Heart right ventricle (tissue), 16 donors: ENCODE measurements at regions not wholly inside any gene's neighbourhood (a gene's known extent, or its start where the extent isn't known, plus 50 kb on each side); places are given as distances from the start of the nearest gene placed in this dataset.

Experiments used
- ATAC-seq, 8 donors: fragments of 200-7000 bp; cut with Tn5 transposase; one replicate each; pipeline ENCODE4 v1.9.1; 2020; ENCODE audit warnings: mild to moderate bottlenecking in 8 of 8, moderate library complexity in 8 of 8, moderate number of reproducible peaks in 1 of 8
- DNase-seq, 2 donors: peaks; one replicate each; pipeline ENCODE4 v3.0.0-alpha.2; 2020
- H3K27ac ChIP-seq, 10 donors: fragments of 200-600 bp; sonication (generic) in 2 of 10; one replicate each; pipeline versions ENCODE4 v1.5.0 to v1.8.0; 2020 to 2022; ENCODE audit warnings: mild to moderate bottlenecking in 3 of 10
- H3K27me3 ChIP-seq, 7 donors: fragments of 200-600 bp; one replicate each; pipeline ENCODE4 v1.8.0; 2021 to 2022; ENCODE audit warnings: mild to moderate bottlenecking in 2 of 7
- H3K36me3 ChIP-seq, 9 donors: fragments of 200-600 bp; sonication (generic) in 1 of 9; one replicate each; pipeline versions ENCODE4 v1.5.0 to v1.8.0; 2020 to 2022; ENCODE audit warnings: mild to moderate bottlenecking in 2 of 9
- H3K4me1 ChIP-seq, 9 donors: fragments of 200-600 bp; sonication (generic) in 1 of 9; one replicate each; pipeline versions ENCODE4 v1.5.0 to v1.8.0; 2020 to 2022; ENCODE audit warnings: mild to moderate bottlenecking in 4 of 9
- H3K4me3 ChIP-seq, 10 donors: fragments of 200-600 bp; sonication (generic) in 2 of 10; one replicate each; pipeline versions ENCODE4 v1.5.0 to v1.8.0; 2020 to 2022; ENCODE audit warnings: mild to moderate bottlenecking in 7 of 10, moderate library complexity in 2 of 10
- H3K9me3 ChIP-seq, 11 donors: fragments of 200-600 bp in 10 of 11; sonication (generic) in 2 of 11; one replicate each; pipeline versions ENCODE4 v1.5.0 to v1.8.0; 2013 to 2022; ENCODE audit warnings: mild to moderate bottlenecking in 2 of 11, control low read depth in 1 of 11, moderate library complexity in 1 of 11
- CTCF ChIP-seq, 9 donors: fragments of 200-600 bp; sonication (generic) in 2 of 9; IDR thresholded peaks; one replicate each; pipeline versions ENCODE4 v1.5.0 to v1.8.0; 2021 to 2022; ENCODE audit warnings: antibody characterized with exemption in 9 of 9, mild to moderate bottlenecking in 5 of 9, moderate library complexity in 1 of 9
- whole genome bisulfite sequencing, 2 donors: extraction: QIAGEN DNeasy Blood & Tissue Kit; methylation state at CpG; one replicate each; pipeline ENCODE4 v1.1.7; 2013; ENCODE audit warnings: inconsistent platforms in 1 of 2; 5-methylcytosine and 5-hydroxymethylcytosine counted together
- intact Hi-C, 10 donors: fragments of 100-400 bp; cut with DNase I; formaldehyde crosslinking; loops; one replicate each; pipeline versions ENCODE4 v1.11.1 to v1.14.2; 2022
- donor health status: Arrhythmogenic right ventricular cardiomyopathy.
- donor health status: ischemic (EF 13 %, LVEDD 7.1; RV severe dilation, severe dysfunction).
- donor health status: healthy with polysubstance abuse.
- donor health status: DM: no; HTN: yes; CAD: no.
- donor health status: DM: no; HTN: no; CAD: no.
- donor health status: ischemic (EF 25% LVEDD 6.9; RV normal size, moderate dysfunction).
- donor health status: ischemic (EF 25% LVEDD 5.7; RV mildly dilated, moderate dysfunction).
- donor health status: healthy.
- donor health status: DM: yes; HTN: yes; CAD: no.
- donor health status: Ischemic cardiomyopathy.
- donor health status: ischemic (EF 35%, LVEDD 5.7; RV mildly dilated, moderate dysfunction).
- donor health status: nonischemic (EF 11% LVEDD 7.7; RV severe dilation, severe dysfunction).
- donor health status: DM: yes; HTN: yes; CAD: no.
- donor health status: PGD.
- donor health status: ischemic (EF 29% LVEDD 5.4; RV normal size, mild dysfunction).
- donor health status: nonischemic (EF 23%, LVEDD 6.1; RV moderate dilation, normal function).

GRCh38 chr5:17893026-17893635 is 258.9 kb downstream of the TAF11L14 start:
- WGBS, 2 donors: 79 to 87% methylated on average over 3 of the region's 3 CpGs
- Histone ChIP-seq H3K36me3 (no peaks in the 10 kb centered on the region), H3K4me3 (no peak overlapping the region), H3K4me1 (no peaks in the 10 kb centered on the region), H3K27ac (no peak overlapping the region), H3K9me3 (peaks cover 0 to 12% (median 0%) of the 10 kb centered on the region in 11 donors), H3K27me3 (no peaks in the 10 kb centered on the region)
- no peak for ATAC-seq
- no peak for TF ChIP-seq CTCF (IDR thresholded peaks at IDR 0.05)
- DNase-seq: no peak
- intact Hi-C loops: no loop called here

GRCh38 chr5:17895288-17896033 is 261.2 kb downstream of the TAF11L14 start:
- no peak for ATAC-seq
- WGBS, 2 donors: 70 to 72% methylated on average over 4 of the region's 4 CpGs
- intact Hi-C loops: no loop called here
- H3K27me3 ChIP-seq: no peaks in the 10 kb centered on the region
- no peak overlapping the region for H3K27ac ChIP-seq
- H3K36me3 ChIP-seq: no peaks in the 10 kb centered on the region
- no peak for DNase-seq
- no peaks in the 10 kb centered on the region for H3K4me1 ChIP-seq
- TF ChIP-seq CTCF (IDR thresholded peaks at IDR 0.05): no peak
- no peak overlapping the region for H3K4me3 ChIP-seq
- peaks cover 0 to 12% (median 0%) of the 10 kb centered on the region in 11 donors for H3K9me3 ChIP-seq

- H3K4me3 ChIP-seq: no peak overlapping the region
- 43 to 56% methylated on average over 2 of the region's 2 CpGs for WGBS, 2 donors
- H3K27ac ChIP-seq: no peak overlapping the region
- H3K9me3 ChIP-seq: peaks cover 0 to 17% (median 0%) of the 10 kb centered on the region in 11 donors
- intact Hi-C loops: no loop called here
- no peaks in the 10 kb centered on the region for H3K4me1 ChIP-seq
- H3K27me3 ChIP-seq: no peaks in the 10 kb centered on the region
- no peak for ATAC-seq
- no peak for TF ChIP-seq CTCF (IDR thresholded peaks at IDR 0.05)
- DNase-seq: no peak
- H3K36me3 ChIP-seq: no peaks in the 10 kb centered on the region
These were observed 262.3 kb downstream of the TAF11L14 start for GRCh38 chr5:17896605-17897004.

- intact Hi-C loops: no loop called here
- H3K4me3 ChIP-seq: no peak overlapping the region
- DNase-seq: no peak
- H3K4me1 ChIP-seq: no peaks in the 10 kb centered on the region
- H3K27ac ChIP-seq: no peak overlapping the region
- peaks cover 0 to 25% (median 0%) of the 10 kb centered on the region in 11 donors for H3K9me3 ChIP-seq
- H3K27me3 ChIP-seq: no peaks in the 10 kb centered on the region
- TF ChIP-seq CTCF (IDR thresholded peaks at IDR 0.05): no peak
- ATAC-seq: no peak
- no peaks in the 10 kb centered on the region for H3K36me3 ChIP-seq
- WGBS, 2 donors: 66 to 69% methylated on average over 4 of the region's 4 CpGs
These were observed 263.5 kb downstream of the TAF11L14 start for GRCh38 chr5:17897776-17898175.
